Karpas-422 (cell line): ENCODE measurements at regions not wholly inside any gene's neighbourhood (a gene's known extent, or its start where the extent isn't known, plus 50 kb on each side); places are given as distances from the start of the nearest gene placed in this dataset.
"Not testable (repeated sequence)": the region's sequence is repeated elsewhere in the genome, so short reads cannot be mapped to it uniquely, and the experiment has no call there.

Source experiments
- DNase-seq: peaks from one replicate; pipeline ENCODE4 v3.0.0-alpha.2; 2015
- H2AFZ ChIP-seq: fragments of 200-600 bp; sonication (generic); 2 replicates; pipeline ENCODE4 v1.6.1; 2014; ENCODE audit warnings: antibody characterized with exemption, low read length, mixed read lengths
- H3K27ac ChIP-seq: fragments of 200-600 bp; sonication (generic); 2 replicates; pipeline ENCODE4 v1.5.1; 2014; ENCODE audit warnings: mild to moderate bottlenecking, low read length, moderate library complexity
- H3K27me3 ChIP-seq: fragments of 200-600 bp; sonication (generic); 2 replicates; pipeline ENCODE4 v1.6.1; 2014; ENCODE audit warnings: low read length, mixed read lengths
- H3K36me3 ChIP-seq: fragments of 200-600 bp; sonication (generic); 2 replicates; pipeline ENCODE4 v1.6.1; 2014; ENCODE audit warnings: low read length, mixed read lengths; ENCODE audit not compliant: insufficient read depth
- H3K4me1 ChIP-seq: fragments of 200-600 bp; sonication (generic); 2 replicates; pipeline ENCODE4 v1.6.1; 2014; ENCODE audit warnings: mild to moderate bottlenecking, low read length, mixed read lengths
- H3K4me2 ChIP-seq: fragments of 200-600 bp; sonication (generic); 2 replicates; pipeline ENCODE4 v1.6.1; 2014; ENCODE audit warnings: low read length, low read depth, mild to moderate bottlenecking; ENCODE audit not compliant: poor library complexity, severe bottlenecking
- H3K4me3 ChIP-seq: fragments of 200-600 bp; sonication (generic); 2 replicates; pipeline ENCODE4 v1.5.1; 2014; ENCODE audit warnings: mild to moderate bottlenecking, antibody characterized with exemption, low read length, mixed read lengths
- H3K79me2 ChIP-seq: fragments of 200-600 bp; sonication (generic); 2 replicates; pipeline ENCODE4 v1.6.1; 2014; ENCODE audit warnings: mild to moderate bottlenecking, low read length, mixed read lengths
- H3K9ac ChIP-seq: fragments of 200-600 bp; sonication (generic); 2 replicates; pipeline ENCODE4 v1.6.0; 2014; ENCODE audit warnings: low read length
- H3K9me2 ChIP-seq: fragments of 200-600 bp; sonication (generic), shearing (Covaris generic); replicated peaks from 2 replicates; pipeline ENCODE4 v1.6.0; 2014; ENCODE audit warnings: mild to moderate bottlenecking, low read length, moderate library complexity; ENCODE audit not compliant: insufficient read depth
- H3K9me3 ChIP-seq: fragments of 300-700, 200-600 bp; sonication (generic); 2 replicates; pipeline ENCODE4 v1.6.1; 2014; ENCODE audit warnings: low read length, mixed read lengths
- H4K20me1 ChIP-seq: fragments of 200-600 bp; sonication (generic); 2 replicates; pipeline ENCODE4 v1.6.1; 2014; ENCODE audit warnings: mild to moderate bottlenecking, antibody characterized with exemption, low read length, low read depth; ENCODE audit not compliant: insufficient read depth

DNA sequence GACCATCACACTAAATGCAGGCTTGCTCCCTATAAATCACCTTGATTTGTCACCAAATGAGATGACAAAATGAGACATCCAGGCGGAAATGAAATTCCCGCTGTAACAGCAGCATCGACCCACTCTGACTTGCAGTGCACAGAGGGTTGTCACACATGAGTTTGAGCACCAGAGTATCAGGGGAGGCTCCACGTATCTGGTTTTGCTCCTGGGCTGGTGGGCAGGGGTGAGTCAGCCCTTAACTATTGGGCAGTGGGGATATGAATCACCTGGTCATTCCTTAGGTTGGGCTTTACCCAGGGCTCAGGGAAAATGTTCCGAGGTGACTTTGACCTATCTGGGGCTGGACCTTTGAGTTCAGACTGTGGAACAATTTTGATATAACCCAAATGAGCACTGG lies 245.2 kb upstream of the CCL2 start:
- no peaks in the 10 kb centered on the region for H3K9me3 ChIP-seq
- H4K20me1 ChIP-seq: no peaks in the 10 kb centered on the region
- no peaks in the 10 kb centered on the region for H3K79me2 ChIP-seq
- H3K27ac ChIP-seq: no peak overlapping the region
- no peak overlapping the region for H3K4me3 ChIP-seq
- H3K9me2 ChIP-seq: no peaks in the 10 kb centered on the region
- H3K9ac ChIP-seq: no peak overlapping the region
- no peaks in the 10 kb centered on the region for H3K27me3 ChIP-seq
- H3K4me1 ChIP-seq: no peaks in the 10 kb centered on the region
- DNase-seq: no peak
- H2AFZ ChIP-seq: no peak overlapping the region
- no peaks in the 10 kb centered on the region for H3K36me3 ChIP-seq
- no peak overlapping the region for H3K4me2 ChIP-seq

DNA sequence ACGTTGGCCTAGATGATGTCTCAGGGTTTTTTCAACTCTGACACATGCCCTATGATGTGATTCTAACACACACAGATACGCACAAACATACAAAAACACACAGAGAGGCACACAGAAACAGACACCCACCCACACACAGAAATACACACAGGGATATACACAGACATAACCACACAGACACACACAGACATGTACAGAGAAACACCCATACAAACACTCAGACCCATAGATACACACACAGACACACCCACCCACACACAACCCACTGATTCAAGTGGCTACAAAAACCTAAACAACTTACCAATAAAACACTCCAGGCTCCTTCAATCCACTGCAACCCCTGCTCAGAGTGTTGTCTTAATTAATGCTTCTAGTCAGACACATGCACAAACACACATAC lies 244.6 kb upstream of the CCL2 start:
- Histone ChIP-seq H3K9me2 (no peaks in the 10 kb centered on the region), H3K27me3 (no peaks in the 10 kb centered on the region), H3K4me3 (no peak overlapping the region), H3K79me2 (no peaks in the 10 kb centered on the region), H4K20me1 (no peaks in the 10 kb centered on the region), H3K4me1 (no peaks in the 10 kb centered on the region), H2AFZ (no peak overlapping the region), H3K4me2 (no peak overlapping the region), H3K9ac (no peak overlapping the region), H3K9me3 (no peaks in the 10 kb centered on the region), H3K27ac (no peak overlapping the region), H3K36me3 (no peaks in the 10 kb centered on the region)
- DNase-seq: no peak

DNA sequence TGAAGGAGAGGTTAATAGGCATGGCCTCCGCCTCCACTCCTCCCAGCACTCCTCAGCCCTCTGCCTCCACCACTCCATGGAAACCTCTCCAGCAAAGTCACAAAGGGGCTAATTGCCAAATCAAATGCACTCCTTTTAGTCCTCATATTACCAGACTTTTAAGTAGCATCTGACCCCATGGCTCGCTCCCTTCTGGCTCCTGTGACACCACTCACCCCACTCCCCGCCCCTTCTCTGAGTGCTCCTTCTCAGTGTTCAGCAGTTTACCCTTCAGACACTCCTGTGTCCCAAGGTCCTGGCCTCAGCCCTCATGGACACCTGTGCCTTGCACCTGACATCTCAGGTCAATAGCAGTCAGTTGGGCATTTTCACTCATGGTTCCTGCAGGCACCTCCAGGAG lies 243.5 kb upstream of the CCL2 start:
- Histone ChIP-seq H3K79me2 (no peaks in the 10 kb centered on the region), H3K4me2 (no peak overlapping the region), H2AFZ (no peak overlapping the region), H3K4me1 (no peaks in the 10 kb centered on the region), H3K27me3 (no peaks in the 10 kb centered on the region), H3K9me2 (no peaks in the 10 kb centered on the region), H4K20me1 (no peaks in the 10 kb centered on the region), H3K27ac (no peak overlapping the region), H3K9me3 (no peaks in the 10 kb centered on the region), H3K36me3 (no peaks in the 10 kb centered on the region), H3K9ac (no peak overlapping the region), H3K4me3 (no peak overlapping the region)
- DNase-seq: no peak

DNA sequence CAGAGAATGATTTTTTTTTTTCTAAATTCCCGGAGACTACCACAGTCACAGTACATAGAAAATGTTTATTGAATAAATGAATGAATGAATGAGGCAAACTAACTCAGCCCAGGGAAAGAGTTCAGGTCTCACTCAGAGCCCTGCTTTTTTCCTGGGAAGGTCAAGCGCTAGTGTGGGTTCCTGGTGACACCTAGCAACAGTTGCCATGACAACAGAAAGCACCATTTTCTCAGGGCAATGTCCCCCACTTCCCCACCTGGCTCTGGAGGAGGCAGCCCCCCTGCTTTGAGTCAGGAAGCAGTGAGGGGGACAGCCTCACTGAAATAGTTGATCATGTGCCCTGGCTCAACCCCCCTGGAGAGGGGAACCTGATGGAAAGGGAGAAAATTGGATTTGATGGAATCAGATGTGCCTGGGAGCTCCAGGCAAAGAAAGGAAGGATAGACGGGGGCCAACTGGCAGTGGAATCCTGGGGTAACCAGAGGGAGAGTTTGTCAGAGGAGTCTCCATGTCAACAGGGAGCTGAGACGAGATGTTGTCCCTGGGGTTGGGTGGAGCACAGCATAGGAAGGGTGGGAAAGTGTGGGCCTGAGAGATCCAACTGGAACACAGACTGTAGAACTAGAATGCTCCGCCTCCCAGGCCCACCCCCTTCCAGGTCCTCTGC lies 242.2 kb upstream of the CCL2 start:
- H4K20me1 ChIP-seq: no peaks in the 10 kb centered on the region

DNA sequence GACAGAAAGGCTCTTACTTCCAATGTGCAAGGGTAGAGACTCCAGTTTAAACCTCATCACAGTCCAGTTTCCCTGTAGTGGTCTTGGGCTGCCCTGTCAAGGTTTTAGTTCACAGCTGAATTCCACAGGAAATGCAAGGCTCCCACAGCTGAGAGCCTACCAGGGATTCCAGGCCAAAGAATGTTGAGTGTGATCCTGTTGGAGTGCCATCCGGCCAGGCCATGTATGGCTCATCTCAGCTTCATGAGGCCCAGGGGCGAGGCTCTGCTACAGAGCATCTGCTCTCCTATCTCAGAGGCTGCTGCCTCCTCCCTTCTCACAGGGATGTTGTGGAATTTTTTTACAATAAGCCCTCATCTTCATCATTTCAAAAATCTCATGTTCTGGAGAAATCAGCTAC lies 239.8 kb upstream of the CCL2 start:
- H2AFZ ChIP-seq: no peak overlapping the region
- H3K4me1 ChIP-seq: no peaks in the 10 kb centered on the region
- H3K27me3 ChIP-seq: no peaks in the 10 kb centered on the region
- H3K9ac ChIP-seq: no peak overlapping the region
- H3K9me3 ChIP-seq: no peaks in the 10 kb centered on the region
- H3K4me3 ChIP-seq: no peak overlapping the region
- no peaks in the 10 kb centered on the region for H3K36me3 ChIP-seq
- H3K27ac ChIP-seq: no peak overlapping the region
- DNase-seq: no peak
- no peak overlapping the region for H3K4me2 ChIP-seq
- H4K20me1 ChIP-seq: no peaks in the 10 kb centered on the region
- no peaks in the 10 kb centered on the region for H3K9me2 ChIP-seq
- H3K79me2 ChIP-seq: no peaks in the 10 kb centered on the region

More for the DNA sequence above, 242.2 kb upstream of the CCL2 start:
- Histone ChIP-seq H3K27ac (no peak overlapping the region), H3K9me3 (no peaks in the 10 kb centered on the region), H3K9ac (no peak overlapping the region), H3K4me3 (no peak overlapping the region), H2AFZ (no peak overlapping the region), H3K36me3 (no peaks in the 10 kb centered on the region), H3K4me1 (no peaks in the 10 kb centered on the region), H3K9me2 (no peaks in the 10 kb centered on the region), H3K79me2 (no peaks in the 10 kb centered on the region), H3K4me2 (no peak overlapping the region), H3K27me3 (no peaks in the 10 kb centered on the region)
- DNase-seq: no peak

DNA sequence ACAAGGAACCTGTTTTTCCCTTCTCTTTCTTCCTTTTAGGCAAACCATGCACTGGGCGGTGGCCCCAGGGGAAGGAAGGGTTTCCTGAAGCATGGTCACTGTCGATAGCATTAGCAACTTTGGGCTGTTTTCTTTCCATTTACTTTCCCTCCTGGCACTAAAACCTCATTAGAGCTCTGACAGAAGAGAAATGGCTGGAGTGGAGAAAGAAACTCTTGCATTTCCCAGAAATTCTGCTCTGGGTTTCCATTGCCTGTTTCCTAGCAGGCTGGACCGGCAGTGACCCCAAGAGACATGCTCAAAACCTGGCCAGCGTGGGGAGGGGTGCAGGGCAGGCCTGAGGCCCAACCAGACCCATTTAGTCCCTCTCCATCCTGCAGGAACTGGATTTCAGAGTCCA lies 230.7 kb upstream of the CCL2 start:
- H3K4me3 ChIP-seq: no peak overlapping the region
- no peaks in the 10 kb centered on the region for H3K4me1 ChIP-seq
- DNase-seq: no peak
- no peaks in the 10 kb centered on the region for H3K36me3 ChIP-seq
- no peak overlapping the region for H3K9ac ChIP-seq
- no peaks in the 10 kb centered on the region for H3K79me2 ChIP-seq
- H3K27me3 ChIP-seq: no peaks in the 10 kb centered on the region
- H4K20me1 ChIP-seq: no peaks in the 10 kb centered on the region
- no peaks in the 10 kb centered on the region for H3K9me3 ChIP-seq
- H3K9me2 ChIP-seq: no peaks in the 10 kb centered on the region
- no peak overlapping the region for H3K27ac ChIP-seq
- no peak overlapping the region for H2AFZ ChIP-seq
- H3K4me2 ChIP-seq: no peak overlapping the region

DNA sequence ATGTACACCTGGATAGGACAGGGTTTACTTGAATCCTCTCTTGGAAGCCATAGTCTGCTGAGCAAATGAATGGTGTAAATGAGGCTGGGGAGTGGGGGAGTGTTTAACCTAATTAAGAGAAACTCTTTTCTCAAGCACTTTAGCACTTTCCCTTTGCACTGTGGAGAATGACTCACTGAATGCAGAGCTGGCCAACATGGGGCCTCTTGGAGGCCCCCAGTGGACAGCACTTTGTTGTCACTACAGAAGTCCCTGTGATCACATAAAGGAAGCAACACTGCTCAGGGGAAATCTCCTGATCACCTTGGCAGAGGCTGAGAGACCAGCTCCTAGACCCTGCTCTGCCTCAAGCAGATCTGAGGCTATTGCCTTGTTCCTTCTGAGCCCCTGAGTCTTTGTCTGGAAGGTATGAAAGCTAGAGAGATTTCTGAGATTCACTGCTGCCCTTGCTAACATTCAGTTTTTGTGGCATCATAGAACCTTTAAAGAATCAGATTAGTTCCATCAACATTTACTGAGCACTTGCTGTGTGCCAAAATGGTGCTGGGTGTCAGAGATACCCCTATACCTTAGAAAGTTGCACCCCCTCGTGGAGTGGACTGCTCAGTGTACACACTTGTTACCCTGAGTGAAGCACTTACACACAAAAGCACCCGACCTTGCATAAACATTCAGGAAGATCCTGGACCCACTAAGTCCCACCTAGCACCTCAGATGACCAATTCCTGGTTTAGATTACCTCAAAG lies 230.1 kb upstream of the CCL2 start:
- Histone ChIP-seq H2AFZ (no peak overlapping the region), H3K36me3 (no peaks in the 10 kb centered on the region), H3K4me3 (no peak overlapping the region)

DNA sequence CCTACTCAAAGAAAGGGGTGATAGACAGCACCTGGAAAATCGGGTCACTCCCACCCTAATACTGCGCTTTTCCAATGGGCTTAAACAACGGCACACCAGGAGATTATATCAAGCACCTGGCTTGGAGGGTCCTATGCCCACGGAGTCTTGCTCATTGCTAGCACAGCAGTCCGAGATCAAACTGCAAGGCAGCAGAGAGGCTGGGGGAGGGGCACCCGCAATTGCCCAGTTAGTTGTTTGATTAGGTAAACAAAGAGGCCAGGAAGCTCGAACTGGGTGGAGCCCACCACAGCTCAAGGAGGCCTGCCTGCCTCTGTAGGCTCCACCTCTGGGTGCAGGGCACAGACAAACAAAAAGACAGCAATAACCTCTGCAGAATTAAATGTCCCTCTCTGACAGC lies 224.5 kb upstream of the CCL2 start:
- DNase-seq, H3K36me3 ChIP-seq, H3K4me3 ChIP-seq, H3K4me1 ChIP-seq, H3K79me2 ChIP-seq, H3K4me2 ChIP-seq, H4K20me1 ChIP-seq, H3K9me3 ChIP-seq, H2AFZ ChIP-seq, H3K27ac ChIP-seq, H3K9ac ChIP-seq, H3K9me2 ChIP-seq, H3K27me3 ChIP-seq: not testable (repeated sequence)

More for the DNA sequence above, 230.1 kb upstream of the CCL2 start:
- Histone ChIP-seq H3K9ac (no peak overlapping the region), H4K20me1 (no peaks in the 10 kb centered on the region), H3K9me3 (no peaks in the 10 kb centered on the region), H3K27me3 (no peaks in the 10 kb centered on the region), H3K4me1 (no peaks in the 10 kb centered on the region), H3K27ac (no peak overlapping the region), H3K4me2 (no peak overlapping the region), H3K79me2 (no peaks in the 10 kb centered on the region), H3K9me2 (no peaks in the 10 kb centered on the region)
- no peak for DNase-seq
